IMR-90 (cell line): ENCODE measurements at regions not wholly inside any gene's neighbourhood (a gene's known extent, or its start where the extent isn't known, plus 50 kb on each side); places are given as distances from the start of the nearest gene placed in this dataset.

Experiments
- ATAC-seq: fragments of 200-7000 bp; cut with Tn5 transposase; 2 replicates; pipeline ENCODE4 v1.9.1; 2020; ENCODE audit warnings: low read depth, mild to moderate bottlenecking, moderate library complexity
- BruUV-seq: library from RNA; stranded (reverse); fragments of 400-500 nt; replicated peaks from 2 replicates; lab custom pipeline; 2021; lab: Mats Ljungman, UMichigan
- CTCF ChIA-PET: fragments of 300-600 bp; formaldehyde crosslinking; extraction: SDS; loops from one replicate; lab custom pipeline; 2021; ENCODE audit warnings: antibody characterized with exemption; lab: Yijun Ruan, JAX
- POLR2A ChIA-PET: fragments of 300-600 bp; sonication (Branson Sonifier 250); formaldehyde crosslinking; loops from one replicate; lab custom pipeline; 2022; ENCODE audit warnings: antibody characterized with exemption; ENCODE audit not compliant: unreplicated experiment; lab: Charles Lee
- DNase-seq: peaks from one replicate; pipeline ENCODE4 v3.0.0; 2013
- H2AFZ ChIP-seq: replicated peaks from 2 replicates; pipeline ENCODE3; 2013; ENCODE audit warnings: low read length, mild to moderate bottlenecking; ENCODE audit not compliant: poor library complexity
- H2AK5ac ChIP-seq: 2 replicates; pipeline ENCODE4 v1.6.1; 2013; ENCODE audit warnings: low read depth, low read length, inconsistent platforms
- H2AK9ac ChIP-seq: replicated peaks from 2 replicates; pipeline ENCODE3; 2013; ENCODE audit warnings: mild to moderate bottlenecking, low read depth, low read length, moderate library complexity; ENCODE audit not compliant: poor library complexity
- H2BK120ac ChIP-seq: 2 replicates; pipeline ENCODE4 v1.6.1; 2013; ENCODE audit warnings: low read depth, low read length, inconsistent platforms
- H2BK15ac ChIP-seq: 3 replicates; pipeline ENCODE4 v1.6.1; 2013; ENCODE audit warnings: low read depth, low read length, inconsistent platforms
- H2BK20ac ChIP-seq: 2 replicates; pipeline ENCODE4 v1.6.1; 2013; ENCODE audit warnings: low read depth, mild to moderate bottlenecking, inconsistent platforms, low read length, moderate library complexity
- H2BK5ac ChIP-seq: 2 replicates; pipeline ENCODE4 v1.6.1; 2013; ENCODE audit warnings: mild to moderate bottlenecking, low read depth, low read length, inconsistent platforms; ENCODE audit not compliant: poor library complexity, severe bottlenecking
- H3K14ac ChIP-seq: replicated peaks from 2 replicates; pipeline ENCODE4 v1.6.1; 2013; ENCODE audit warnings: low read depth, low read length, inconsistent platforms
- H3K18ac ChIP-seq: 2 replicates; pipeline ENCODE4 v1.6.1; 2013; ENCODE audit warnings: low read depth, low read length, control low read depth
- H3K23ac ChIP-seq: 2 replicates; pipeline ENCODE4 v1.6.1; 2013; ENCODE audit warnings: low read depth, low read length, inconsistent platforms
- H3K27ac ChIP-seq: 2 replicates; pipeline ENCODE4 v1.5.1; 2013; ENCODE audit warnings: mild to moderate bottlenecking, control low read depth, low read length; ENCODE audit not compliant: insufficient read depth
- H3K27me3 ChIP-seq: 2 replicates; pipeline ENCODE4 v1.6.1; 2013; ENCODE audit warnings: low read length; ENCODE audit not compliant: control insufficient read depth, insufficient read depth
- H3K36me3 ChIP-seq: 2 replicates; pipeline ENCODE4 v1.6.1; 2013; ENCODE audit warnings: low read length, mixed read lengths; ENCODE audit not compliant: control insufficient read depth, insufficient read depth
- H3K4ac ChIP-seq: 2 replicates; pipeline ENCODE4 v1.6.1; 2013; ENCODE audit warnings: low read depth, low read length, inconsistent platforms
- H3K4me1 ChIP-seq: 2 replicates; pipeline ENCODE4 v1.6.1; 2013; ENCODE audit warnings: low read length, mixed read lengths; ENCODE audit not compliant: control insufficient read depth, insufficient read depth
- H3K4me2 ChIP-seq: 2 replicates; pipeline ENCODE4 v1.6.1; 2013; ENCODE audit warnings: low read depth, mild to moderate bottlenecking, control low read depth, low read length, moderate library complexity
- H3K4me3 ChIP-seq: 2 replicates; pipeline ENCODE4 v1.5.1; 2013; ENCODE audit warnings: low read depth, mild to moderate bottlenecking, control low read depth, low read length, moderate library complexity; ENCODE audit not compliant: insufficient read depth
- H3K56ac ChIP-seq: 2 replicates; pipeline ENCODE4 v1.6.1; 2013; ENCODE audit warnings: low read length, inconsistent platforms; ENCODE audit not compliant: insufficient read depth; ENCODE audit errors: extremely low read depth
- H3K79me1 ChIP-seq, 2 experiments: 2 replicates each; pipeline ENCODE4 v1.6.1; 2013; ENCODE audit warnings: low read length in 2 of 2, inconsistent platforms in 1 of 2, low read depth in 1 of 2
- H3K9ac ChIP-seq: 2 replicates; pipeline ENCODE4 v1.6.1; 2013; ENCODE audit warnings: low read depth, low read length, control low read depth
- H3K9me1 ChIP-seq: 2 replicates; pipeline ENCODE4 v1.6.1; 2013; ENCODE audit warnings: low read length, inconsistent platforms; ENCODE audit not compliant: insufficient read depth
- H3K9me3 ChIP-seq: 2 replicates; pipeline ENCODE4 v1.6.1; 2013; ENCODE audit warnings: low read length; ENCODE audit not compliant: control insufficient read depth, insufficient read depth
- H4K20me1 ChIP-seq: 2 replicates; pipeline ENCODE4 v1.6.1; 2013; ENCODE audit warnings: low read length, inconsistent platforms; ENCODE audit not compliant: insufficient read depth
- H4K5ac ChIP-seq: 2 replicates; pipeline ENCODE4 v1.6.1; 2013; ENCODE audit warnings: mild to moderate bottlenecking, low read depth, low read length, control low read depth
- H4K8ac ChIP-seq, 2 experiments: 2 replicates each; pipeline ENCODE4 v1.6.1; 2013; ENCODE audit warnings: low read depth in 2 of 2, low read length in 2 of 2, control low read depth in 1 of 2, inconsistent platforms in 1 of 2
- H4K91ac ChIP-seq: 2 replicates; pipeline ENCODE4 v1.6.1; 2013; ENCODE audit warnings: low read depth, low read length, inconsistent platforms; ENCODE audit not compliant: insufficient read depth
- CEBPB ChIP-seq: IDR thresholded peaks from 2 replicates; pipeline ENCODE4 v1.6.1; 2012; ENCODE audit warnings: low read depth, low read length, improper control_type of control experiment
- CHD1 ChIP-seq: IDR thresholded peaks from 2 replicates; pipeline ENCODE4 v1.6.1; 2012; ENCODE audit warnings: low read depth, low read length, improper control_type of control experiment
- FOS ChIP-seq: fragments of 150-350 bp; IDR thresholded peaks from 2 replicates; pipeline ENCODE4 v1.6.1; 2016; ENCODE audit warnings: low read depth, low read length
- MAFK ChIP-seq: IDR thresholded peaks from 2 replicates; pipeline ENCODE4 v1.6.1; 2012; ENCODE audit warnings: low read depth, low read length, improper control_type of control experiment
- MXI1 ChIP-seq: IDR thresholded peaks from 2 replicates; pipeline ENCODE4 v1.6.1; 2012; ENCODE audit warnings: low read depth, mild to moderate bottlenecking, low read length, moderate library complexity, borderline replicate concordance
- NFE2L2 ChIP-seq: fragments of 150-350 bp; IDR thresholded peaks from 2 replicates; pipeline ENCODE4 v1.6.1; 2016; ENCODE audit warnings: low read depth, mild to moderate bottlenecking, low read length
- POLR2A ChIP-seq: IDR thresholded peaks from 2 replicates; pipeline ENCODE4 v1.6.1; 2012; ENCODE audit warnings: mild to moderate bottlenecking, low read depth, low read length
- RFX5 ChIP-seq: IDR thresholded peaks from 2 replicates; pipeline ENCODE4 v1.8.0; 2012; ENCODE audit warnings: low read depth, mild to moderate bottlenecking, low read length, moderate library complexity
- WGBS, 2 experiments: methylation state at CpG; one replicate each; pipeline versions ENCODE4 v1.1.5 to v1.1.7; 2013; ENCODE audit warnings: missing lambda C conversion rate in 2 of 2; ENCODE audit not compliant: insufficient read length in 1 of 2; ENCODE audit errors: extremely low coverage in 2 of 2; 5-methylcytosine and 5-hydroxymethylcytosine counted together
- dilution Hi-C: fragments of 300-500 bp; cut with HindIII; formaldehyde crosslinking; loops from one replicate; pipeline ENCODE4 v1.14.3; 2018; ENCODE audit warnings: low sequenced_read_pairs; ENCODE audit not compliant: unreplicated experiment
- in situ Hi-C: fragments of 300-500 bp; cut with MboI; formaldehyde crosslinking; loops from 3 replicates; pipeline ENCODE4 v1.14.3; 2019; ENCODE audit warnings: low sequenced_read_pairs, inconsistent platforms, mixed read lengths
- intact Hi-C: fragments of 100-400 bp; cut with micrococcal nuclease; formaldehyde crosslinking; loops from 2 replicates; pipeline ENCODE4 v1.10.0; 2022
- TF ChIP-seq, protein P1 (sequence below): fragments of 150-350 bp; IDR thresholded peaks from 2 replicates; pipeline ENCODE4 v1.6.1; 2017; ENCODE audit warnings: mild to moderate bottlenecking, antibody characterized with exemption, low read length, low read depth
- TF ChIP-seq, protein P2 (sequence below): conservative IDR thresholded peaks from 2 replicates; pipeline ENCODE4 v1.5.1; 2012; ENCODE audit warnings: mild to moderate bottlenecking, low read depth, low read length, improper control_type of control experiment

DNA sequence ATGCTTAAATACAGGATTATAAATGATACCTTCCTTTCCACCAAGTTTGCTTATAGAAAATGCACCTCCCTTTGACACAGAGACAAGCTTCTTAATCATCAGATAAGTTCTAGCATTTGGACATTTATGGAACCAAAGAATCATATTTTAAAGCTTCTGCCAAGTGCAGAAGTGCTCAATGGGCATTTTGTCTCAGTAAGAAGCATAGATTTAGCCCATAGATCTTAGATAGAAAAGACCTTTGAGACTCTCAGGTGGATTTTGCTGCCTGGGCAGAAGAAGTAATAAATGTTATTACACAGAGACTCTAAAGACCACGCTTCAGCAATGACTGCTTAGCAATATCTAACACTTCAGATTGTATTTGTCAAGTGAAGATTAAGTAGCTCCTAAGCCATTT lies 174.6 kb downstream of the VEGFC start:
- in situ Hi-C loops (no loop called here), dilution Hi-C loops (no loop called here)

More for the DNA sequence above, 174.6 kb downstream of the VEGFC start:
- no peak overlapping the region for H3K56ac ChIP-seq
- H3K27me3 ChIP-seq: no peaks in the 10 kb centered on the region; the same call in 1 of the 2 replicates
- no peak overlapping the region for H2BK120ac ChIP-seq
- no peak overlapping the region for H3K4me3 ChIP-seq
- ChIA-PET CTCF (no interaction called here), POLR2A (interaction anchor here (0.5 kb wide), 1 partner anchor 615 kb away, joined by 3 read pairs; no protein-coding TSS in a partner anchor)
- no peaks in the 10 kb centered on the region for H4K20me1 ChIP-seq
- no peak overlapping the region for H4K8ac ChIP-seq
- no peaks in the 10 kb centered on the region for H3K79me1 ChIP-seq
- no peak overlapping the region for H3K23ac ChIP-seq
- H3K4me1 ChIP-seq: peaks cover 2% of the 10 kb centered on the region
- no peak overlapping the region for H2BK20ac ChIP-seq
- no TSS peak for BruUV-seq
- intact Hi-C loops: no loop called here
- H3K9me1 ChIP-seq: no peaks in the 10 kb centered on the region
- no peak overlapping the region for H3K14ac ChIP-seq
- no peak overlapping the region for H3K9ac ChIP-seq
- H2AK5ac ChIP-seq: no peak overlapping the region
- TF ChIP-seq MXI1 (no peak), CEBPB (no peak), CHD1 (no peak), MAFK (no peak), NFE2L2 (no peak), FOS (no peak), POLR2A (no peak), RFX5 (no peak)
- TF ChIP-seq, protein P1, sequence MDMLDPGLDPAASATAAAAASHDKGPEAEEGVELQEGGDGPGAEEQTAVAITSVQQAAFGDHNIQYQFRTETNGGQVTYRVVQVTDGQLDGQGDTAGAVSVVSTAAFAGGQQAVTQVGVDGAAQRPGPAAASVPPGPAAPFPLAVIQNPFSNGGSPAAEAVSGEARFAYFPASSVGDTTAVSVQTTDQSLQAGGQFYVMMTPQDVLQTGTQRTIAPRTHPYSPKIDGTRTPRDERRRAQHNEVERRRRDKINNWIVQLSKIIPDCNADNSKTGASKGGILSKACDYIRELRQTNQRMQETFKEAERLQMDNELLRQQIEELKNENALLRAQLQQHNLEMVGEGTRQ: no peak
- TF ChIP-seq, protein P2, sequence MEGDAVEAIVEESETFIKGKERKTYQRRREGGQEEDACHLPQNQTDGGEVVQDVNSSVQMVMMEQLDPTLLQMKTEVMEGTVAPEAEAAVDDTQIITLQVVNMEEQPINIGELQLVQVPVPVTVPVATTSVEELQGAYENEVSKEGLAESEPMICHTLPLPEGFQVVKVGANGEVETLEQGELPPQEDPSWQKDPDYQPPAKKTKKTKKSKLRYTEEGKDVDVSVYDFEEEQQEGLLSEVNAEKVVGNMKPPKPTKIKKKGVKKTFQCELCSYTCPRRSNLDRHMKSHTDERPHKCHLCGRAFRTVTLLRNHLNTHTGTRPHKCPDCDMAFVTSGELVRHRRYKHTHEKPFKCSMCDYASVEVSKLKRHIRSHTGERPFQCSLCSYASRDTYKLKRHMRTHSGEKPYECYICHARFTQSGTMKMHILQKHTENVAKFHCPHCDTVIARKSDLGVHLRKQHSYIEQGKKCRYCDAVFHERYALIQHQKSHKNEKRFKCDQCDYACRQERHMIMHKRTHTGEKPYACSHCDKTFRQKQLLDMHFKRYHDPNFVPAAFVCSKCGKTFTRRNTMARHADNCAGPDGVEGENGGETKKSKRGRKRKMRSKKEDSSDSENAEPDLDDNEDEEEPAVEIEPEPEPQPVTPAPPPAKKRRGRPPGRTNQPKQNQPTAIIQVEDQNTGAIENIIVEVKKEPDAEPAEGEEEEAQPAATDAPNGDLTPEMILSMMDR: no peak
- H2AK9ac ChIP-seq: no peak overlapping the region
- H3K4me2 ChIP-seq: no peak overlapping the region
- no peak overlapping the region for H4K91ac ChIP-seq
- no peak overlapping the region for H2BK15ac ChIP-seq
- H3K9me3 ChIP-seq: no peaks in the 10 kb centered on the region
- no CpG with 5 or more reads among the region's 1 CpG for WGBS, 2 experiments
- no peak overlapping the region for H3K4ac ChIP-seq
- DNase-seq (no peak), ATAC-seq (no peak)
- no peaks in the 10 kb centered on the region for H3K36me3 ChIP-seq
- H2AFZ ChIP-seq: no peak overlapping the region
- H4K5ac ChIP-seq: no peak overlapping the region
- no peak overlapping the region for H3K18ac ChIP-seq
- H3K27ac ChIP-seq: no peak overlapping the region
- H2BK5ac ChIP-seq: no peak overlapping the region
